Islet of Langerhans (tissue), 1 donor: ENCODE measurements at regions not wholly inside any gene's neighbourhood (a gene's known extent, or its start where the extent isn't known, plus 50 kb on each side); places are given as distances from the start of the nearest gene placed in this dataset.
"Not testable (repeated sequence)": the region's sequence is repeated elsewhere in the genome, so short reads cannot be mapped to it uniquely, and the experiment has no call there.

Experiments used
- FAIRE-seq: peaks from one replicate; lab custom pipeline; 2011; peaks lifted over from hg19 to GRCh38; lab: Jason Lieb, UNC

DNA sequence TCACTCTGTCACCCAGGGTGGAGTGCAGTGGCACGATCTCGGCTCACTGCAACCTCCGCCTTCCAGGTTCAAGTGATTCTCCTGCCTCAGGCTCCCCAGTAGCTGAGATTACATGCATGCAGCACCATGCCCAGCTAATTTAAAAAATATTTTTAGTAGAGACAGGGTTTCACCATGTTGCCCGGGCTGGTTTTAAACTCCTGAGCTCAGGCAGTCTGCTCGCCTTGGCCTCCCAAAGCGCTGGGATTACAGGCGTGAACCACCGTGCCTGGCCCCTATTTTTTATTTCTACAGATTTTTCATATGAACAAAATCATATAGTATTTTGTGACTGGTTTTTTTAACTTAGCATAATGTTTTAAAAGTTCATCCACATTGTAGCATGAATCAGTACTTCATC lies 310.6 kb downstream of the RPS24 start:
- not testable (repeated sequence) for FAIRE-seq

DNA sequence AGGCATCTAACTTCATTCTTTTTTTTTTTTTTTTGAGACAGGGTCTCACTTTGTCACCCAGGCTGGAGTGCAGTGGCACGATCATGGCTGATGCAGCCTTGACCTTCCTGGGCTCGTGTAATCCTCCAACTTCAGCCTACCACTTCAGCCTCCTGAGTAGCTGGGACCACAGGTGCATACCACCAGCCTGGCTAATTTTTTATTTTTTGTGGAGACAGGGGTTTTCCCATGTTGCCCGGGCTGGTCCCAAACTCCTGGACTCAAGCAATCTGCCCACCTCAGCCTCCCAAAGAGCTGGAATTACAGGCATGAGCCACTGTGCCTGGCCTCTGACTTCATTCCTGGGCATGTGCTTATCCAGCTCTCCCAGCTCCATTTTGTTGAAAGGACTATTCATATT lies 311.9 kb downstream of the RPS24 start:
- not testable (repeated sequence) for FAIRE-seq

DNA sequence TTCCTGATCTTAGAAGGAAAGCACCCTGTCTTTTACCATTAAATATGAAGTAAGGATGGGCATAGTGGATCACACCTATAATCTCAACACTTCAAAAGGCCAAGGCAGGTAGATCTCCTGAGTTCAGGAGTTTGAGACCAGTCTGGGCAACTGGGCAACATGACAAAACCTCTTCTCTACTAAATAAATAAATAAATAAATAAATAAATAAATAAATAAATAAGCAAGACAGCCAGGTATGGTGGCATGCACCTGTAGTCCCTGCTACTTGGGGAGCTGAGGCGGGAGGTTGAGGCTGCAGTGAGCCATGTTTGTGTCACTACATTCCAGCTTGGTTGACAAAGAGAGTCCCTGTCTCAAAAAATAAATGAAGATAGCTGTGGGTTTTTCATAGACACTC lies 313.1 kb downstream of the RPS24 start:
- no peak for FAIRE-seq

DNA sequence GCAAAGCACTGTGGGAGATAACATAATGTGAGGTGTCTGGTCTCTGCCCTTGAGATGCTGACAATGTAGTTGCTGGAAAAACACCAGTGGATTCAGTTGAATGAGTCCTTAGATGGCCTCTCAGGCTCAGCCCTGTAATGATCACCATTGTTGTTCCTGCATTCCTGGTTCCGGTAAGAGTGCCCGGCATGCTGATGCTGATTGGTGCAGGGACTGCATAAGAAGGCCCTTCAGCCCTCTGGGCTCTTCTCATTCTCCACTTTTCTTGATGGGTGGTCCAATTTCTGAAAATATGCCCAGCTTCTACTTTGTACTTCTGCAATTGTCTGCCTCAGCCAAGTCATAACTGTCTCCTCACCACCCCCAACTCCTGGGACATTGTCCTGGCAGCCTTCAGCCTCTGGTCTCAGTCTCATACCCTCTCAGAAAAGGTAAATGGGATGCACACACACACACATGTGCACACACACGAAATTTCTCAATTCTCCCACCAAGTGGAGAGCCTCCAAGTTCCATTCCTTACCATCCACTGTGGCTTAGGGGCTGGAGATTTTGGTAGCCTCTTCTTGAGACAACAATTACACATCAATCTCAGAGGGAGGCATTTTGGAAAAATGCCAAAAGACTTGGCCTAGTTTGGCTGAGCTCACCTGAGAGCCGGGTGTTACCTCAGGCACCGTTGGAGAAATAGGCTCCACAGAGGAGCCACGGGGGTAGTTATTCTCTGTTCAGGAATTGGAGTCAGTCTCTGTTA lies 314.9 kb downstream of the RPS24 start:
- FAIRE-seq = no peak

DNA sequence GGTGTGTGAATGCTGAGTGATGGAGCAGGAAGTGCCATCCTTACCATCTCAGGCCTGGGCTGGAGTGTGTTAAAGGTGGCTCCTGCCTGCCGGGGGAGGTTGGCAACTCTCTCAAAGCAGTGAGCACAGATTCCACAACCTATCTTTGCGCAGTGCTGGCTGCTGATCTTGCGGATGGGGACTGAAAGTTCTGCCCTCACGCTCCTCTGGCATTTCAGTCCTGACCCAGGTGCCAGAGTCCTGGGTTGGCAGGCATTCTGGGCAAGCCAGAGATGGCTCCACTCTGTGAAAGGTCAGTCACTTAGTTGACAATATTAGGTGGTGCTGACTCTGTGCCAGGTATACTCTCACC lies 315.5 kb downstream of the RPS24 start:
- FAIRE-seq = no peak

DNA sequence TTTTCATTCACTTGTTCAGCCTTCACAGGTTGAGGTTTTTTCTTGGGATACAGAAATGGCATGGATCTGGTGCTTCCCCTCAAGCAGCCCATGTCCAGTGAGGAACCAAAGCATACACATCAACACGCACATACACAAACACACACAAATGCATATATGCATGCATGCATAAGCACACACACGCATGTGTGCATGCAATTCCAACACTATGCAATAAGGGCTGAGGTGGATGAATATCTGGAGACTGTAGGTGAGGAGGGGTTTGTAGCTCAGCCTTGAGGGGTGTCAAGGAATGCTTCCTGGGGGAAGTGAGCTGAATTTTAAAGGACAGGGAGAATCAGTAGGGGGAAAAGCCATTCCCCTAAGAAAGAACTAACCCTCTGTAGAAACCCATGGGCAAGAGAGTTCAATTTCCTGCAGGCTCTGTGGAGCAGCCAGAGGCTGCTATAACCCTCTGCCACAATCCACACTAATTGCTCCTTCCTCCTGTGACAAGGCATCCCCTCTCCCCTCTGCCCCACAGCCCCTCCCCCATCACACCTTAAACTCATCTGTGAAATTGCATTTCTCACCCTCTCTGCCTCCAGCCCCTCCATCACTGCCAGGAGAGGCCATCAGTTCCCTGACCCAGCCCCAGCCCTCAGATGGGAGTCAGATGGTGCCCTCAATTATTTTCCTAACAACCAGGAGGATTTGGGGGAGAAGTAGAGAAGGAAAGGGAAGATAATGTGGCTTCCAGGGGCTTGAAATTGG lies 316.4 kb downstream of the RPS24 start:
- FAIRE-seq = no peak

DNA sequence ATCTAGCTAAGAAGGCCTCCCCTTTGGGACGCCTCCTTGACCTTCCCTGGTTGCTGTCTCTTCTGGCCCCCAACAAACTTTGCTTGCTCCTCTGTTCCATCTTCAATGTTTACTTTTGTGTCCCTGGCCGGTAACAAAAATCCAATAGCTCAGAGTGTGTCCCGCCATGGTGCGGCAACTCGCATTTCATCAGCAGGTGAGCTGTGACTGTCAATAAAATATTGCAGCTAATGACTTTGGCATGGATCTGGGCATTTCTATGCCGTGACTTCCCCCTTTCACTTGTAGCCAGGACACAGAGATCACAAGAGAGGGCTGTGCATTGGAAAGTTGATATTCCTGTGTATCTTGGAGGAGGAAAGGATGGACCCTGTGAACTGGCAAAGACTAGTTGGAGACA lies 317.6 kb downstream of the RPS24 start:
- FAIRE-seq = no peak

DNA sequence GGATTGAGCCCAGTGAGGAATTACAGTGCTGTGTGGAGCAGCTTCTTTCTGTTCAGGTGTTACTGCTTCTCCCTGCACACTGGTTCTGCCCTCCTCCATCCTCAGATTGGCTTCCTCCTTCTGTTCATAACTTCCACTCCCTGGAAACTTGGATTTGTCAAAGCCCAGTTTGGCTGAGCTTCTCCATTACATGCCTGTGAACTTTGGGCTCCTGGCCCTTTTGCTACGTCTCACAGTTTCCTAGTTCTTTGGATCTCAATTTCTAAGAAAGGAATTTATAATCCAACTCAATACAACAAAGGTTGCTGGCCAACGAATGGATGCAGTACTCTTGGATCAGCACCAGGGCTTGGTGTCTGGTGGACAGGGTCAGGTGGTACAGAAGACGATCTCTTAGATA lies 318.1 kb downstream of the RPS24 start:
- FAIRE-seq = no peak

DNA sequence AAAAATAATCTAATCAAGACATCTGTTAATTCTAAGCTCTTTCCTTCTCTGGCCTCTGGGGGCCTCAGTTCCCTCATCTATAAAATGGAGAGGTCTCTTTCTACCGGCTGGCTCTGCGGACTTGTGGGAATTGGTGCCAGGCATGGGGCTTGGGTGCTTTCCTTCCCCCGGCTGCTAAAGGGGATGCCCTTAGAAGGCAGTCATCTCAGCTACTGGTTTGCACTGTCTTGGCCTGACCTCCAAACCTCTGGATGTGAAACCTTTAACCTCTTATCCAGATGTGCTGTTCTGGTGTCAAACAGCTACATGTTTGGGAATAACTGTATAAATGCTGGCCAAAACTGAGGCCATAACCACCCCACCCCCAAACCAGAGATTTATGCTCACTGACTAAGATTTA lies 320.0 kb downstream of the RPS24 start:
- no peak for FAIRE-seq

DNA sequence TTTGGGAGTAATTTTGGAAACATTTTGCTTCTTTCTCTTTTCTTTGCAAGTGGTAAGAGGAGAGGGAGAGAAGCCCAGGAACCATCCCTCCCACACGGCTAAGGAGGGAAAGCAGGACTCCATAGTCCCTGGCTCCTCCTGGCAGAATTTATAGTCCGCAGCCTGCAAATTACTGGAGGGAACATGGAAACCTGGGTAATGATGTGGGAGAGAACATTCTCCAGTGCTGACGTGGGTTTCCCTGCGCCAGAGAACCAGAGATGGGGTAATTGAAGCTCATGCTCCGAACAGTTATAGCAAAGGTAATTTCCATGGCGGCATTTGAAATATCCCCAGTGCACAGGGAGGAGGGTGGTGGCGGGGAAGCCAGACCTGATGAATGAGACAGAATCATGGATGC lies 320.4 kb downstream of the RPS24 start:
- FAIRE-seq = no peak

DNA sequence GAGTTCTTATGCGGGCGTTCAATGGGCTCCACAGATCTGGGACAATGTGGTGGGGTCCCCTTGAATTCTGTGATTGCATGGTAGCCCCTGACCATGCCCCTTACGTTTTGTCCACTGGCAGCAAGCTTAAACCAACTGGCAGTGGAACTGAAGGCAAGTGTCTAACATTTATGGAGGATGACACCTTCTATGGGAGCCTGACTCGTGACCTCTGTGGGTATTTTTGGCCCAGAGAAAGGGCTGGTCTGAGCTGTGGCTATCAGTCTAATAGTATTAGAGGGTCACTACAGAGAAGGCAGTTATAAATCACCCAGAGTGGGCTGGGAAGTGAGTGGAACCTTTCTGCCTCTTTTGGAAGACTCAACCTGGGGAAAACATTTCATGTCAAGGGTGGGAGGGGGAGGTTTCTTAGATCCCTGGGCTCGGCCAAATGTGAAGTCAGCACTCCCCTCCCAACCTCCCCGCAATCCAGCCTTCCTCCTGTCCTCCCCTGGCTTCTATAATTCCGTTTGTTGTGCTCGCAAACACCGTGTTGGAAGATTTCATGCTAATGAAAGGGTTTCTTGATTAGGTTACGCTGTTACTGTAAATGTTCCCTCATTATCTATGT lies 322.7 kb downstream of the RPS24 start:
- no peak for FAIRE-seq

DNA sequence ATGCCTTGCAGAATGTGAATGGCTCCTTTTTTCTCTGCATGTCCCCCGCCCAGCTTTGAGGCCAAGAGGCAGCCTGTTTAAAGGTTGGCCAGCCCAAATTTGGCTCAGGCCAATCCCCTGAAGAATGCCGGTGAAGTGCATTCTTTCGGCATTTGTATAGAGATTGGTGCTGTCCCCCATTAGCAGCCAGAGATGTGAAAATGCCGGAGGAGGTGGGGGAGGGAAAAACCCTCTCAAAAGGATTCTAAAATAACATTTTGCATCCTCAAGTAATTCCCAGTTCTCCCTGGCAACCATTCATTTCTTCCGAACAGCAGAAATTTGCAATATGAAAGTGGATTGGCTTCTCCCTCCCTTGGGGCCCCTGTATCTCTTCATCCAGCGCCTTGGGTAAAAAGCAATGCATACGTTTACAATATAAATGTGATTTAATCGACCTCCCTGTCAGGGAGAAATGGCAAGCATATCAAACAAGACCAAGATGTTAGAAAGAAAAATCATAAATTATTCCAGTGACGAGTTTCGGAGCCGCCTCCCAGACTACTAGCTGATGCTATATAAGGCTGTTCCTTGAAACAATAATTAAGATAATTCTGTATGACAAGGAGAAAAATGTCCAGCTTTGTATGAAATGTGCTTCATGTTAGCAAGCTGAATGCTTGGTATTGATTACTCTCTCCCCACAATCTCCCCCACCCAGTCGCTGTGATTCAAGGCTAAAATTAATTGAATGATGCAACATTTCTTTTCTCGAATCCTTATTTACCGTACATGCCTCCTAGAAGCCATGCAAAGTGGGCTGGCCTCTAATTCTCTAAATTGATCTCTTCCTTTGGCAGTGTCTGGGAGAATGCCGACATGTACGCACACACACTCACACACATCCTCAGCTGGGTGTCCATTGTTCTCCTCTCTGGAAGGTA lies 323.7 kb downstream of the RPS24 start:
- no peak for FAIRE-seq

DNA sequence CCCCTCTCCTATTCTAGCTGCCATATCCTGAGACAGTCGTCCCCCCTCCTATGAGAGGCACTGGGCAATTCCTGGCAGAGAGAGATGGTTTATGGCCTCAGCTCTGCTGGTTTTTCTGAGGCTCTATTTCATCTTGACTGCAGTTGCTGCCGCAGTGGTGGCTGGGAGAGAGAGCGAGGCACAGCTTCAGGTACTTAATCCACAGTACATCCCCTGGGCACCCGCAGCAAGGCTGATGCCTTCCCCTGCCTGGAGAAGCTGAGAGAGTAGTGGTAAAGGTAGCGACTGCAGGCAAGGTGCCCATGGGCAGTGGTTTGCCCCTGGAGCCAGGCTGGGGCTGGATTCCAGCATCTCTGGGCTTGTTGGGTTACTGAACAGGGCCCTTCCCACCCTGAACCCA lies 324.7 kb downstream of the RPS24 start:
- FAIRE-seq = no peak

DNA sequence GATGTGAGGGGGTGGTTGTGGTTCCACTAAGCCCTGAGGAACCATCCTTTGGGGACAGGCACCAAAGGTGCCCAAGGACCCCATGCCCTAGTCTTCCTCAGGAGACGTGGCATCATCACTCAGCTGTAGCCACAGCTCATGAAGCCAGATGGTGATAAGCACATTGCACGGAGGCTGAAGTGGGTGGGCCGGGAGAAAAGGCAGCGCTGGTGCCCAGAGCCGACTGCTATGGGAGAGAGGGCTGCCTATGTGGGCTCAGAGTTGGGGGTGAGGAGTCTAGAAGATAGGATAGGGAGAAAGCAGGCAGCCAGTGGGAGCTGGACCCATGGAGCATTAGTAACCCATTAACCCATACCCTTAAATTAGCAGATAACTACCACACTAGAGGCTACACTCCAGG lies 325.3 kb downstream of the RPS24 start:
- FAIRE-seq = no peak

DNA sequence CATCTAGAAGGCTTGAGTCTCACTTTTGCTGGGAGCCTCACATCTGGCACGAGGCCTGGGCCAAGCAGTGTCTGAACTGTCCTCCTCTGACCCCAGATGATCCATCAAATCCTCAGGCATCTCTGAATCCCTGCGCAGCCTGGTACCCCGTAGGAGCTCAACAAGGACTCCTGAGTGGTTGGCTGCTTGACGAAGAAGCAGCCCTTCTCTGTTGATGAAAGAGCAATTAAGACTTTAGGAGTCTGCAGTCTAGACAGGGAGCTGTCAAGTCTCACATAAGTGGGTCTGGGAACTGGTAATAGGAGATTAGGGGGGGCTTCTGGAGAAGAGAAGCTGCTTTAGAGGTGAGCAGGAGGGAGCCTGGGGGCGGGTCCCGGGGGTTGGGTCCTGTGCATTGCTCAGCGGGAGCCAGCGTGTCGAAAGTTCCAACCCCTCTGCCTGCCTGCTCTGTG lies 326.0 kb downstream of the RPS24 start:
- FAIRE-seq = no peak

DNA sequence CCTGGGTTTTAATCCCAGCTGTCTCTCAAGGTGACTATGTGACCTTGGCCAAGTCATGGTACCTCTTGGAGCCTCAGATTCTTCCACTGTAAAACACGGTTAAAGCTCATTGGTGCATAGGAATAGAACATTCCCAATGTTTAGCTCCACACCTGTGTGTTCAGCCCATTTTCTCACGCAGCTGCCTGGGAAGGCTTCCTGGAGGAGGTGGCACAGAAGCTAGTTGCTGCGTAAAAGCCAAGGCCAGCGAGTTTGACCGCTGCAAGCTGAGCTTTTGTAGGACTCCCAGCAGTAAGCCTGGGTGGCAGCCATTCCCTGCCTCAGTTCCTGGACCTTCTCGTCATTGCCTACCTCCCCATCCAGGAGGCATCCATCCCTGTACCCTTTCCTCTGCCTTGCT lies 326.6 kb downstream of the RPS24 start:
- FAIRE-seq = no peak

DNA sequence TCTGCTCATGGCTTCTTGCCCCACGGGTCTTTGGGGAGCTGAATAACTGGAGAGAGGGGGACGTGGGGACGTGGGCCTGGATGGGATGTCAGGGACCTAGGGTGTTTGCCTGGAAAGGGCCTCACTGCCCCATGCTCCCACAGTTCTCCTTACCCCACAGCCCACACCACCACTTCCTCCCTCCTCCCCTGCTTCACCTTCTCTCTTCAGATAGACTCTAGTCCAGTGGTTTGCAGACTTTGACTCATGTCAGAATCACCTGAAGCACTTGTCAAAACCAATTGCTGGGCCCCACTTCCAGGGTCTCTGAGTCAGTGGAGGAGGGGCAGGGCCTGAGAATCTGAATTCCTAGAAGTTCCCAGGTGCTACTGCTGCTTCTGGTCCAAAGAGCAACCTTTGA lies 327.4 kb downstream of the RPS24 start:
- no peak for FAIRE-seq

DNA sequence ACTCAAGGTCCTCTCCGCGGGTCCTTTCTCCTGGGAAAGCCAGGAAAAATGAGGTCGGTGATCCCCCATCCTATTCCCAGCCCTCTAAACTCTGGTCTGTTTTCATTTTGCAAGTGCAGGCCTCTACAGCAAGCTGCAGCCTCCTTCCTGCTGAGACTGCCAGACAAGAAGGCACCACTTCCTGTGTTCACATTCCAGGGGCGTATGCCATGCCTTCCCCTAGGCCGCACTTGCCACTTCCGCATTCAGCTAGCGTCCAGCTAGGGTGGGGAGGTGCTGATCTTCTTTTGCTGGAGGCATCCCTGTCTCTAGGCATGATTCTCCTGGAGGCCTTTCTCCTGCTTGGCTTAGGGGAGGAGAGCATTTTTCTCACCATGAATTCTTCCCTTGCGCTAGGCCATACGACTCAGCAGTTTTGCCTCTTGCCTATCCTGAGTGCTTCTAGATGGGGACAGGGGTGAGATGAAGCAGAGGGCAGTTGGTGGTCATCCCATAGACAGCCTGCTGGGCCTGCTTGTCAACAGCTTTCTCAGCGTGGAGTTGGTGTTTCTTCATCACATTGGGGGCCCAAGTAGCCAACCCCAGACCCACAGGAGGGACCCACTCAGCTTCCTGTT lies 328.9 kb downstream of the RPS24 start:
- FAIRE-seq = no peak

DNA sequence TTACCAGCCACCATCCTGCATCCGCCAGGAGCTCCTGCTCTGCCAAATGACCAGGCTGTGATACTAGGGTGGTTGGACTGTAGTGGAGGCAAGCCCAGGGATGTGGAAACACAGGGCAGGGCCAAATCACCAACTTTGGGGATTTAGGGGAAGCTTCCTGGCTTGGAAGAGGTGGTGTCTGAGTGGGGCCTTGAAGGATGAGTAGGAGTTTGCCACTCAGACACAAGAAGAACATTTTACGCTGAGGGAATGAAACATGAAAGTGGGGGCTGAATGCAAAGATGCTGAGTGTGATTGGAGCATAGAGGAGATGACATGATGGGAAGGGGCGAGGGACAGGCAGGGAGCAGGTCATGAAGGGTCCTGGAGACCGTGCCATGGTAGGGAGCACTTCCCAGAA lies 329.5 kb downstream of the RPS24 start:
- no peak for FAIRE-seq

DNA sequence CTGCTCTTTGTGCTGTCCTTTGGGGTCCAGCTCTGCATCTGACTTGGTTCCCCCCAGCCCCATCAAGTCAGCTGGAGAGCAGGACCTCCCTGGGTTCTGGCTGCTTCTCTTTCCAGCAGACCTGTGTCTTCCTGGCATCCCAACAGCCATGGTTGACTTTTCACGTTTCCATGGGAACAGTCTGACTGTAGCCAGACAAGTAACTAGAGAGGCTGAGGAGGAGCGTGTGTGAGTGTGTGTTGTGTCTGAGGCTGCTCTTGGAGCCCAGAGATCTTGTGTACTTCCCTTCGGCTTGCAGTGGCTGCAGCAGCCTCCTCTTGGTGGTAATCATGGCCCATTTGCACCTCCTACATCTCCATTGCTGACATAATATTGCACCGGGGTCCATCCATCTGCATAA lies 332.0 kb downstream of the RPS24 start:
- no peak for FAIRE-seq

DNA sequence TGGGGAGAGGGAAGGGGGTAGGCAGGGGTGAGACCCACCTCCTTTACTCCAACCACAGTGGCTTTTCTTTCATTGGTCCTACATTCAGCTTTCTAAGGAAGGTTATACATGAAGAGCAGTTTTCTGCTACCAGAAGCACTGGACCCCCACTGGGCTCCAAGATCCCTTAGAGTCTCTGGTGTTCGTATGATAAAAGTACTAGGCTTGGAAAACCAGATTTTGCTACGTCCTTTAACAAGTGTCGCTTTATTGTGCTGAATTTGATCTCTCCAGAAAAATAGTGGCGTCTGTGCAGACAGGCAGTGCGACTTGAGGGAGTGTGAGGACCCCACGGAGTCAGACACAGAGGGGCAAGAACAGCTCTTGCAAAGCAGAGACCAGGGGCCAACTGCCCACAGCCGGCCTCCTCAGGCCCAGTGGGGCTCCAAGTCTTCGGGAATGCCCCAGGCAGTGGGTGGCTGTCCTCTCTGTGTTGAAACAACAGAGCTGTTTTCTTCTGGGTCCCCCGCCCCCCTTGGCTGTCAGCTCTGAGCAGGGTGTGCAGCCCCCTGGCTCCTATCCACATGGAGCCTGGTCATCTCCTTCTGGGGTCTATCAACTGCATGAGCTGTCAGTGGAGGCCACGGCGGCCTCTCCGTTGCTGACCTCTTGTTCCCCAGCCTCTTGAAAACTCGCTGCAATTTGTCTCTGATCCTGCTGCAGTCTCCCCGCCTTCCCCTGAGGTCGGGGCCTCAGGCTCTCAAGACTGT lies 333.2 kb downstream of the RPS24 start:
- no peak for FAIRE-seq
